DOHH2 (cell line): ENCODE measurements at regions not wholly inside any gene's neighbourhood (a gene's known extent, or its start where the extent isn't known, plus 50 kb on each side); places are given as distances from the start of the nearest gene placed in this dataset.

Source experiments
- EZH2phosphoT487 ChIP-seq: fragments of 200-600 bp; sonication (generic); IDR thresholded peaks from 2 replicates; pipeline ENCODE4 v1.6.1; 2017; ENCODE audit warnings: borderline replicate concordance, mild to moderate bottlenecking, antibody characterized with exemption, low read length, moderate library complexity, mixed read lengths
- TF ChIP-seq, protein P1 (sequence below): fragments of 200-600 bp; sonication (generic); IDR thresholded peaks from one replicate; pipeline ENCODE4 v1.5.1; 2014; ENCODE audit warnings: antibody characterized with exemption, mild to moderate bottlenecking, low read depth, low read length; ENCODE audit not compliant: poor library complexity, severe bottlenecking

DNA sequence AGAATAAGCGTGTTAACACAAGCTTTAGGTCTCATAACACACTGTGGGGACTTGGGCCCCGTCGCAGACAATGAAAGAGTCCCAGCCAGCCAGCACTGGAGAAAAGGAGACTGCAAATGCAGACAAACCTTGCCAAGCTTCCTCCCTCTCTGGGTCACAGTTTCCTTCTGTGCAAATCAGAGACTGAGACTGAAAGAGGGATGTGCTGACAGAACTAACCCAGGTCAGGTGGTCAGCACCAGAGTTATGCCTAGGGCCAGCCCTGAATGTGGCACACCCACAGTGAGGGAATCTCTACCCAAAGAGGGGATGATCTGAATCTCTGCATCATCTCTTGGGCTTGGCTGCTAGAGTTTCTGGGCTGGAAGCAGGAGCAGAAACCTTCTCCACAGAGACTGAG, 282.3 kb upstream of the CCL2 start:
- TF ChIP-seq, protein P1, sequence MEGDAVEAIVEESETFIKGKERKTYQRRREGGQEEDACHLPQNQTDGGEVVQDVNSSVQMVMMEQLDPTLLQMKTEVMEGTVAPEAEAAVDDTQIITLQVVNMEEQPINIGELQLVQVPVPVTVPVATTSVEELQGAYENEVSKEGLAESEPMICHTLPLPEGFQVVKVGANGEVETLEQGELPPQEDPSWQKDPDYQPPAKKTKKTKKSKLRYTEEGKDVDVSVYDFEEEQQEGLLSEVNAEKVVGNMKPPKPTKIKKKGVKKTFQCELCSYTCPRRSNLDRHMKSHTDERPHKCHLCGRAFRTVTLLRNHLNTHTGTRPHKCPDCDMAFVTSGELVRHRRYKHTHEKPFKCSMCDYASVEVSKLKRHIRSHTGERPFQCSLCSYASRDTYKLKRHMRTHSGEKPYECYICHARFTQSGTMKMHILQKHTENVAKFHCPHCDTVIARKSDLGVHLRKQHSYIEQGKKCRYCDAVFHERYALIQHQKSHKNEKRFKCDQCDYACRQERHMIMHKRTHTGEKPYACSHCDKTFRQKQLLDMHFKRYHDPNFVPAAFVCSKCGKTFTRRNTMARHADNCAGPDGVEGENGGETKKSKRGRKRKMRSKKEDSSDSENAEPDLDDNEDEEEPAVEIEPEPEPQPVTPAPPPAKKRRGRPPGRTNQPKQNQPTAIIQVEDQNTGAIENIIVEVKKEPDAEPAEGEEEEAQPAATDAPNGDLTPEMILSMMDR = no peak
- no peak for TF ChIP-seq EZH2phosphoT487
